NT2/D1 (cell line): ENCODE measurements at regions not wholly inside any gene's neighbourhood (a gene's known extent, or its start where the extent isn't known, plus 50 kb on each side); places are given as distances from the start of the nearest gene placed in this dataset.

Experiments used
- DNase-seq: peaks from one replicate; pipeline ENCODE4 v3.0.0-alpha.2; 2011; ENCODE audit warnings: low read depth, low spot score
- H3K27me3 ChIP-seq: 2 replicates; pipeline ENCODE4 v1.6.0; 2011; ENCODE audit warnings: mild to moderate bottlenecking; ENCODE audit not compliant: insufficient read length, insufficient read depth
- H3K36me3 ChIP-seq: 2 replicates; pipeline ENCODE4 v1.6.1; 2011; ENCODE audit warnings: mild to moderate bottlenecking, low read length, mixed read lengths; ENCODE audit not compliant: insufficient read depth, insufficient read length
- H3K4me1 ChIP-seq: 2 replicates; pipeline ENCODE4 v1.5.1; 2011; ENCODE audit not compliant: insufficient read depth, insufficient read length
- H3K4me3 ChIP-seq: 2 replicates; pipeline ENCODE4 v1.5.1; 2011; ENCODE audit warnings: low read depth; ENCODE audit not compliant: insufficient read length
- H3K9ac ChIP-seq: 2 replicates; pipeline ENCODE4 v1.6.0; 2011; ENCODE audit warnings: low read depth; ENCODE audit not compliant: insufficient read length
- H3K9me3 ChIP-seq: 2 replicates; pipeline ENCODE4 v1.5.1; 2011; ENCODE audit warnings: mild to moderate bottlenecking, low read length; ENCODE audit not compliant: insufficient read depth
- SUZ12 ChIP-seq: IDR thresholded peaks from 2 replicates; pipeline ENCODE4 v1.6.1; 2011; ENCODE audit not compliant: insufficient read length, insufficient read depth; ENCODE audit errors: extremely low read depth
- YY1 ChIP-seq: IDR thresholded peaks from 2 replicates; pipeline ENCODE4 v1.6.1; 2011; ENCODE audit not compliant: insufficient read length, insufficient read depth
- ZNF274 ChIP-seq: IDR thresholded peaks from 2 replicates; pipeline ENCODE4 v1.6.1; 2011; ENCODE audit warnings: mild to moderate bottlenecking, low read depth, low read length

DNA sequence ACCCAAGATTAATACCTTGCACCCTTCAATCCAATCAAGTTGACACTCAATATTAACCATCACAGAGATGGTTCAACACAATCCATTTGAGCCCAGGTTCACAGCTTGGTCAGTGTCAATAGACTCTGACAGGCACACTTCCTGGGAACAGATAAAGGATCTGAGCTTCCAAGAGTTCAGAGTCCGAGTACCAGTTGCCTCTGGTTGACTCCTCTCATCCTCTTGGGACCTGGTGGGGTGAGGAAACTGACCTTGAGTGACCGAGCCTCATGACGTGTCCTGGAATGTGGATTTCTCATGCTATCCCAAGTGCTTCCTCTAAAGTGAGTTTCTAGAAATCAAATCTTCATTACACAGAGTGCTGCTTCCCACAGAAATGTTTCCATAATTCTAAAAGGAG lies 162.0 kb downstream of the CYP26A1 start:
- no peak for TF ChIP-seq SUZ12
- TF ChIP-seq YY1 = no peak
- TF ChIP-seq ZNF274 = no peak

DNA sequence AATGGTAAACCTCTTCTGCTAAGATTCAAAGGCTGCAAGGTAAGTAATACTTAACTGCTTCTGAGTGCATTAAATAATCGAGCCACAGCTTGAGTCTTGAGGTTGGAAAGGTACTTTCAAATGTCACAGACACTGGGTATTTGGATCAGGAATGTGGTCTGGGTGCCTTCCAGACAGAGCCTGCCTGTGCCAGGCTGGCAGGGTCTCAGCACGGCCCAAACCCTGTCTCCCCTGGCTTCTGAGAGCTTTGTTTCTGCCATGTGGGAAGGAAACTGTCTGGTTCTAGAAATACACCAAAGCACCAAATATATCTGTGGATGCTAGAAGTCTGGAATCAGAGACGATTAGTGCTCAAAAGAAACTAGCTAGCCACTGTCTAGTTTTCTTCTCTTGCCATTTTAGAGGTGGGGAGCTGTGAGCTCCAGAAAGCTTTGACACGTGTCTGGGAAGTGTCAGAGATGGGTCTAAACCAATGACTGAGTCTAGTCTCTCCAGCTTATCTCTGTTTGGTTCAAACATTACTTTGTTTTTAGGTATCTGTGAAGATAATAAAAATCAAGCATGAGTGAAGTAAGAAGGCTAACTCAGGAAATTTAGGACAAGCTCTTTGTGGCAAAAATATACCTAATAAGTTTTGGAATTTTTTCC lies 162.8 kb downstream of the CYP26A1 start:
- Histone ChIP-seq H3K36me3 (no peaks in the 10 kb centered on the region), H3K9me3 (no peaks in the 10 kb centered on the region), H3K4me1 (peaks cover 1% of the 10 kb centered on the region), H3K4me3 (no peak overlapping the region), H3K9ac (no peak overlapping the region), H3K27me3 (peaks cover 30% of the 10 kb centered on the region)
- TF ChIP-seq ZNF274 (no peak), SUZ12 (no peak), YY1 (no peak)
- no peak for DNase-seq

More for the DNA sequence above, 162.0 kb downstream of the CYP26A1 start:
- no peaks in the 10 kb centered on the region for H3K36me3 ChIP-seq
- H3K9ac ChIP-seq = no peak overlapping the region
- H3K4me1 ChIP-seq = peaks cover 1% of the 10 kb centered on the region
- no peak for DNase-seq
- H3K4me3 ChIP-seq = no peak overlapping the region
- no peaks in the 10 kb centered on the region for H3K9me3 ChIP-seq
- H3K27me3 ChIP-seq = peaks cover 27% of the 10 kb centered on the region

DNA sequence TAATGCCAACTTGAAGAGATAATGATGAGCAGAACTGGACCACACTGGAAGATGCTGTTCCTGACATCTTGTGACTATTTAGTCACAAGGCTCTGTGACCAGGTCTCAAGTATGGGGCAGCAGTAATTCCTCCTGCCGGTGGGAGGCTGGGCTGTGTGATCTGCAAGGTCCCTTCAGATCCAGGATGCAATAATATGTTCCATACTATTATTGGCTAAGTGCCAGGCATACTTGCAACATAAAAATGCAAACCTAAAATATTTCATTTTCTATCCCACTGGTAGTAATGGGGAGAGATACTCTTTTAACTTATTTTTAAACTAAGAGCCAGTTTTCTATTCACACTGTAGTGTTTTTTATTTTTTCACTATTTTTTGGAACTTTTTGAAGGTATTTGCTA lies 171.5 kb downstream of the CYP26A1 start:
- no peaks in the 10 kb centered on the region for H3K36me3 ChIP-seq
- H3K9me3 ChIP-seq = no peaks in the 10 kb centered on the region
- H3K4me3 ChIP-seq = no peak overlapping the region
- DNase-seq = no peak
- TF ChIP-seq YY1 = no peak
- no peak for TF ChIP-seq ZNF274
- no peak for TF ChIP-seq SUZ12
- no peaks in the 10 kb centered on the region for H3K4me1 ChIP-seq
- H3K9ac ChIP-seq = no peak overlapping the region
- peaks cover 40% of the 10 kb centered on the region for H3K27me3 ChIP-seq

DNA sequence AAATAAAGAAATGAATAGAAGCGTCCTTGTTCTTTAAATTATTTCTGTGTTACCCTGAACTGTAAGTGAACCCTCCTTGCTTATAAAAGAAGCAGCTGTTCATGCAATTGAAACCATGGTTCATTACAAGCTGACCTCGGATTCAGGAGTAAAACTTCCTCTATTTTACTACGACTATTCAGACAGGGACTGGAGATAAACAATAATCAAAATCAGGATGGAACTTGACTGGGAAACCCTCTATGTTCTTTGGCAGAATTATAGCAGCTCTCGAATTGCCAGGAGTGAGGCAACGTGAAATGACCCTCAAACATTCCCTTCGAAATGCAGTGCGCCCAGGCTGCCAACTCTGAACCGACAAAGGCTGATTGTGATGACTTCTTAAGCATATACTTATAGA lies 172.1 kb downstream of the CYP26A1 start:
- no peak for TF ChIP-seq ZNF274
- no peak for TF ChIP-seq YY1
- no peak for TF ChIP-seq SUZ12
- no peak overlapping the region for H3K9ac ChIP-seq

DNA sequence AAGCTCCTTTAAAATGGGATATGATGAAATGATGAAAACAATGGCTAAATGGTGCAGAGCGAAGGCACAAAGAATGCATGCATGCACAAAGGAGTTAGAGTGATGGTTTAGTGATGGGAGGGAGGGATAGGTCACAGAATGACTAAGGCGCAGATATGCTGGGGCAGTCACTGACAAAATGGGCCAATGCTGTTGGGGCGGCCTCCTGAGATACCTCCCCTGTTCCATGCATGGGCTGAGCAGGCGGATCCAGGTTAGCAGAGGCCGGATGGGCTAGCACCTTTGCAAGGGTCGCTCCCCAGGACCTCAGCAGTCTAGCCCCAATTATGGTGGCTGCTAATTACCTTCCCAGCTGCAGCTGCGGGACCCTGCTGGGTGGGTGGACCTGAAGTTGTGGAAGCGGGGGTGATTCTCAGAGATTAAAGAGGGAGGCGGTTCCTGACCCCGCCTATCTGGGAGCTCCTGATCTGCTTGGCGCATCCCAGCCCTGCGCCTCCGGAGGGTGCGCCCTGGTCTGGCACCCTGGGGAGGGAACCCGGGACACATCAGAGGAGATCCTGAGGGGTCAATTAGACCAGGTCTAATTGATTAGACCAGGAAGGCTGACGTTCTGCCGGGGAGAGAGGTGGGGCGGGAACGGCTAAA lies 175.0 kb downstream of the CYP26A1 start:
- no peak for TF ChIP-seq ZNF274
- TF ChIP-seq YY1 = no peak
- no peak for TF ChIP-seq SUZ12
- Histone ChIP-seq H3K4me1 (no peaks in the 10 kb centered on the region), H3K27me3 (peaks cover 26% of the 10 kb centered on the region), H3K36me3 (no peaks in the 10 kb centered on the region), H3K4me3 (no peak overlapping the region), H3K9me3 (no peaks in the 10 kb centered on the region), H3K9ac (no peak overlapping the region)
- DNase-seq = no peak

More for the DNA sequence above, 172.1 kb downstream of the CYP26A1 start:
- H3K36me3 ChIP-seq = no peaks in the 10 kb centered on the region
- peaks cover 36% of the 10 kb centered on the region for H3K27me3 ChIP-seq
- no peak for DNase-seq
- H3K4me1 ChIP-seq = no peaks in the 10 kb centered on the region
- no peaks in the 10 kb centered on the region for H3K9me3 ChIP-seq
- H3K4me3 ChIP-seq = no peak overlapping the region

DNA sequence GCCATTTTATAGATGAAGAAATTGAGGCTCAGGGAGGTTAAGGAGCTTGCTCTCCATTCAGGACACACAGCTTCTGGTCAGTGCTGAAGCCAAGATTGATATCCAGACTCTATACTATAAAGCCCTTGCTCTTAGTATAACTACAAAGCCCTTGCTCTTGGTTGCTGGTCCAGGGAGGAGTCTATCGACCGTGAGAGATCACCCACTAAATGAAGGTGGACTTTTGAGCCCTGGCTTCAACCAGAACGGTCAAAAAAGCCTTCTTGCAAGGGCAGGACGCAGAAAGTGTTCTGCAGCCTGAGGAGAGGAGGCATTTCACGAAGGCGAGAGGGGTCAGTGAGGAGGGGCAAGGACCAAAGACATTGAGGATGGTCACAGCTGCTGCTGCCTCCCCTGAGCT lies 176.3 kb downstream of the CYP26A1 start:
- peaks cover 18% of the 10 kb centered on the region for H3K27me3 ChIP-seq
- no peak overlapping the region for H3K4me3 ChIP-seq
- H3K9ac ChIP-seq = no peak overlapping the region
- DNase-seq = no peak
- H3K9me3 ChIP-seq = no peaks in the 10 kb centered on the region
- H3K36me3 ChIP-seq = no peaks in the 10 kb centered on the region
- no peak for TF ChIP-seq ZNF274
- TF ChIP-seq YY1 = no peak
- TF ChIP-seq SUZ12 = no peak
- no peaks in the 10 kb centered on the region for H3K4me1 ChIP-seq

DNA sequence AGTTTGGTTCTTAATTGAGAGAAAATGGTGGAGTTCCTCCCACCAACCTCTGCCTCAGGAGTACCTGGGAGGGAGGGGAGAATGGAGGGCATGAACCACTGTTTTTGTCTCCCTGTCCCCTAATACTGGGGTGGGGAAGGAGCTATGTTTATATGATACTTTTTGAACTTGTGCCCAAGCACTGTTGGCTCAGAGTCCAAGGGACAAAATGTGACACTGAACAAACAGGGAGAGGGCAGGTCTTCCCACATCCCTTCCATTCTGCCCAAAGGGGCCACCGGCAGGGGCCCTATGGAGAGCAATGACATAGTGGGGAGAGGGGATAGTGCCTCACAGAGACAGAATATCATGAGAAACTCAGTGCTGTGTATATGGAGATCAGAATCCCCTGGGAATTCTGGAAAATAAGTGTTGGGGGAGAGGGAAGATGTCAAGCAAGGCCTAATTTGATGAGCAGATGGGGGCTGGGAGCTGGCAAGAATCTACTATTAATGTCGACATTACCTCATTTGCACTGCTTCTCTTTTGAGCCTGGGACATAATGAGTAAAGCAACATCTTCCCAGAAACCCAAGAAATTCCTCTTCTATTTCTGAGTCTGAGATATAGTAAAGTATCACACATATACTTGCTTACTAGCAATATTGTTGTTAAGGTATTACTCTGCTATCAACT lies 180.6 kb downstream of the CYP26A1 start:
- H3K9ac ChIP-seq = no peak overlapping the region
- H3K36me3 ChIP-seq = no peaks in the 10 kb centered on the region
- peaks cover 11% of the 10 kb centered on the region for H3K27me3 ChIP-seq
- H3K4me1 ChIP-seq = no peaks in the 10 kb centered on the region
- DNase-seq = no peak
- TF ChIP-seq ZNF274 = no peak
- no peak for TF ChIP-seq YY1
- no peak for TF ChIP-seq SUZ12
- no peak overlapping the region for H3K4me3 ChIP-seq
- no peaks in the 10 kb centered on the region for H3K9me3 ChIP-seq
